K562 (cell line): ENCODE measurements at regions not wholly inside any gene's neighbourhood (a gene's known extent, or its start where the extent isn't known, plus 50 kb on each side); places are given as distances from the start of the nearest gene placed in this dataset.
A peak's percentile ranks its signal among the peaks of the same experiment; 100 is the strongest.

Source experiments
- BCOR ChIP-seq: fragments of 450-650 bp; IDR thresholded peaks from 2 replicates; pipeline ENCODE4 v1.6.1; 2016
- CBX8 ChIP-seq: fragments of 200-600 bp; sonication (generic); IDR thresholded peaks from 2 replicates; pipeline ENCODE4 v1.6.1; 2012; ENCODE audit warnings: borderline replicate concordance, mixed run types, low read depth, mild to moderate bottlenecking, moderate library complexity, mixed read lengths, low read length, control low read depth, inconsistent platforms; ENCODE audit not compliant: poor library complexity, severe bottlenecking; ENCODE audit errors: extremely low read depth
- ESRRA ChIP-seq: fragments of 450-650 bp; IDR thresholded peaks from 2 replicates; pipeline ENCODE4 v1.6.1; 2014; ENCODE audit warnings: low read depth, mild to moderate bottlenecking, moderate library complexity, borderline replicate concordance
- HNRNPUL1 ChIP-seq: fragments of 200-400 bp; formaldehyde crosslinking; IDR thresholded peaks from 2 replicates; pipeline ENCODE4 v1.6.1; 2017; ENCODE audit warnings: low read length
- KDM1A ChIP-seq, 2 experiments: fragments of 450-650 bp; IDR thresholded peaks; 2 replicates each; pipeline ENCODE4 v1.6.1; 2016; ENCODE audit warnings: mild to moderate bottlenecking in 2 of 2
- KDM2B ChIP-seq: fragments of 250-450 bp; sonication (Bioruptor Pico); IDR thresholded peaks from 2 replicates; pipeline ENCODE4 v1.8.0; 2021; ENCODE audit warnings: mild to moderate bottlenecking, moderate library complexity
- WHSC1 ChIP-seq: IDR thresholded peaks from one replicate; pipeline ENCODE4 v1.6.1; 2012; ENCODE audit warnings: low read length, control low read depth, inconsistent platforms
- YBX1 ChIP-seq: fragments of 450-650 bp; IDR thresholded peaks from 2 replicates; pipeline ENCODE4 v1.7.1; 2016; ENCODE audit warnings: mild to moderate bottlenecking
- TF ChIP-seq, protein P1 (sequence below): fragments of 250-450 bp; sonication (Bioruptor Pico); IDR thresholded peaks from 2 replicates; pipeline ENCODE4 v1.8.0; 2022; ENCODE audit warnings: moderate library complexity, mild to moderate bottlenecking, inconsistent platforms
- TF ChIP-seq, protein P2 (sequence below): fragments of 200-400 bp; formaldehyde crosslinking; IDR thresholded peaks from 2 replicates; pipeline ENCODE4 v1.6.1; 2017; ENCODE audit warnings: mild to moderate bottlenecking, low read depth, low read length, moderate library complexity
- TF ChIP-seq, protein P3 (sequence below), 2 experiments: fragments of 450-650 bp in 1 of 2; IDR thresholded peaks; 2 replicates each; pipeline ENCODE4 v1.6.1; 2011 to 2017; ENCODE audit warnings: low read depth in 2 of 2, antibody characterized with exemption in 1 of 2, borderline replicate concordance in 1 of 2, low read length in 1 of 2, mild to moderate bottlenecking in 1 of 2, mixed read lengths in 1 of 2; ENCODE audit not compliant: control insufficient read depth in 1 of 2
- TF ChIP-seq, protein P4 (sequence below): sonication (generic); formaldehyde crosslinking; IDR thresholded peaks from 2 replicates; pipeline ENCODE4 v1.8.0; 2023; ENCODE audit warnings: missing genetic modification reagents, mild to moderate bottlenecking, borderline replicate concordance
- TF ChIP-seq, protein P5 (sequence below): fragments of 450-650 bp; IDR thresholded peaks from one replicate; pipeline ENCODE4 v1.6.1; 2018; ENCODE audit warnings: mild to moderate bottlenecking, moderate library complexity; ENCODE audit not compliant: partially characterized antibody
- TF ChIP-seq, protein P6 (sequence below): sonication (generic); IDR thresholded peaks from 2 replicates; pipeline ENCODE4 v1.6.1; 2016

DNA sequence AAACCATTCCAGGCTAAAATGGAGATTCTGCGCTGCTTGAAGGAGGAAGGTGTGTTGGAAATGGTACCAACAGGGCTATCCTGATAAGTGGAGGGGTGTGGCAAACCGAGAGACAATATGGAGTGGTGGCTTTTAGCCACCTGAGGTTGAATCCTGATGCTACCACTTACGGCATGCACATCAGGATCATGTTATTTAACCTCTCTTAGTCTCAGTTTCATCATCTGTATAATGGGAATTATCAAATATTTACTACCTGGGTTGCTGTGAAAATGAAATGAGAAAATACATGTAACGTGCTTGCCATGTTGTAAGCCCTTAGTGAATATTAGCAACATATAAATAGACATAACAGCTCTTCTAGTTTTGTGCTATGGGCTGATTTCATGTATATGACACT lies 117.1 kb downstream of the TBX19 start (continued):
- TF ChIP-seq, protein P1, sequence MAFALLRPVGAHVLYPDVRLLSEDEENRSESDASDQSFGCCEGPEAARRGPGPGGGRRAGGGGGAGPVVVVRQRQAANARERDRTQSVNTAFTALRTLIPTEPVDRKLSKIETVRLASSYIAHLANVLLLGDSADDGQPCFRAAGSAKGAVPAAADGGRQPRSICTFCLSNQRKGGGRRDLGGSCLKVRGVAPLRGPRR, result no peak
- TF ChIP-seq, protein P2, sequence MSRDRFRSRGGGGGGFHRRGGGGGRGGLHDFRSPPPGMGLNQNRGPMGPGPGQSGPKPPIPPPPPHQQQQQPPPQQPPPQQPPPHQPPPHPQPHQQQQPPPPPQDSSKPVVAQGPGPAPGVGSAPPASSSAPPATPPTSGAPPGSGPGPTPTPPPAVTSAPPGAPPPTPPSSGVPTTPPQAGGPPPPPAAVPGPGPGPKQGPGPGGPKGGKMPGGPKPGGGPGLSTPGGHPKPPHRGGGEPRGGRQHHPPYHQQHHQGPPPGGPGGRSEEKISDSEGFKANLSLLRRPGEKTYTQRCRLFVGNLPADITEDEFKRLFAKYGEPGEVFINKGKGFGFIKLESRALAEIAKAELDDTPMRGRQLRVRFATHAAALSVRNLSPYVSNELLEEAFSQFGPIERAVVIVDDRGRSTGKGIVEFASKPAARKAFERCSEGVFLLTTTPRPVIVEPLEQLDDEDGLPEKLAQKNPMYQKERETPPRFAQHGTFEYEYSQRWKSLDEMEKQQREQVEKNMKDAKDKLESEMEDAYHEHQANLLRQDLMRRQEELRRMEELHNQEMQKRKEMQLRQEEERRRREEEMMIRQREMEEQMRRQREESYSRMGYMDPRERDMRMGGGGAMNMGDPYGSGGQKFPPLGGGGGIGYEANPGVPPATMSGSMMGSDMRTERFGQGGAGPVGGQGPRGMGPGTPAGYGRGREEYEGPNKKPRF, result no peak
- TF ChIP-seq HNRNPUL1 (no peak), KDM1A (IDR thresholded peaks at IDR 0.05) (peak in 1 of 2 experiments; percentile 20; a peak in 1 of 4 replicates), BCOR (peak; percentile 79), KDM2B (CRISPR knock-in tag) (no peak), YBX1 (no peak), ESRRA (0 out of 2 replicates have a peak, but pooled peaks have one; percentile 12), CBX8 (no peak), WHSC1 (no peak)
- TF ChIP-seq, protein P3, sequence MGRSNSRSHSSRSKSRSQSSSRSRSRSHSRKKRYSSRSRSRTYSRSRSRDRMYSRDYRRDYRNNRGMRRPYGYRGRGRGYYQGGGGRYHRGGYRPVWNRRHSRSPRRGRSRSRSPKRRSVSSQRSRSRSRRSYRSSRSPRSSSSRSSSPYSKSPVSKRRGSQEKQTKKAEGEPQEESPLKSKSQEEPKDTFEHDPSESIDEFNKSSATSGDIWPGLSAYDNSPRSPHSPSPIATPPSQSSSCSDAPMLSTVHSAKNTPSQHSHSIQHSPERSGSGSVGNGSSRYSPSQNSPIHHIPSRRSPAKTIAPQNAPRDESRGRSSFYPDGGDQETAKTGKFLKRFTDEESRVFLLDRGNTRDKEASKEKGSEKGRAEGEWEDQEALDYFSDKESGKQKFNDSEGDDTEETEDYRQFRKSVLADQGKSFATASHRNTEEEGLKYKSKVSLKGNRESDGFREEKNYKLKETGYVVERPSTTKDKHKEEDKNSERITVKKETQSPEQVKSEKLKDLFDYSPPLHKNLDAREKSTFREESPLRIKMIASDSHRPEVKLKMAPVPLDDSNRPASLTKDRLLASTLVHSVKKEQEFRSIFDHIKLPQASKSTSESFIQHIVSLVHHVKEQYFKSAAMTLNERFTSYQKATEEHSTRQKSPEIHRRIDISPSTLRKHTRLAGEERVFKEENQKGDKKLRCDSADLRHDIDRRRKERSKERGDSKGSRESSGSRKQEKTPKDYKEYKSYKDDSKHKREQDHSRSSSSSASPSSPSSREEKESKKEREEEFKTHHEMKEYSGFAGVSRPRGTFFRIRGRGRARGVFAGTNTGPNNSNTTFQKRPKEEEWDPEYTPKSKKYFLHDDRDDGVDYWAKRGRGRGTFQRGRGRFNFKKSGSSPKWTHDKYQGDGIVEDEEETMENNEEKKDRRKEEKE (IDR thresholded peaks at IDR 0.05; ENCODE audit: borderline replicate concordance in 1 of 2, control insufficient read depth in 1 of 2, low read depth in 2 of 2, low read length in 1 of 2), result no peak
- TF ChIP-seq, protein P4, sequence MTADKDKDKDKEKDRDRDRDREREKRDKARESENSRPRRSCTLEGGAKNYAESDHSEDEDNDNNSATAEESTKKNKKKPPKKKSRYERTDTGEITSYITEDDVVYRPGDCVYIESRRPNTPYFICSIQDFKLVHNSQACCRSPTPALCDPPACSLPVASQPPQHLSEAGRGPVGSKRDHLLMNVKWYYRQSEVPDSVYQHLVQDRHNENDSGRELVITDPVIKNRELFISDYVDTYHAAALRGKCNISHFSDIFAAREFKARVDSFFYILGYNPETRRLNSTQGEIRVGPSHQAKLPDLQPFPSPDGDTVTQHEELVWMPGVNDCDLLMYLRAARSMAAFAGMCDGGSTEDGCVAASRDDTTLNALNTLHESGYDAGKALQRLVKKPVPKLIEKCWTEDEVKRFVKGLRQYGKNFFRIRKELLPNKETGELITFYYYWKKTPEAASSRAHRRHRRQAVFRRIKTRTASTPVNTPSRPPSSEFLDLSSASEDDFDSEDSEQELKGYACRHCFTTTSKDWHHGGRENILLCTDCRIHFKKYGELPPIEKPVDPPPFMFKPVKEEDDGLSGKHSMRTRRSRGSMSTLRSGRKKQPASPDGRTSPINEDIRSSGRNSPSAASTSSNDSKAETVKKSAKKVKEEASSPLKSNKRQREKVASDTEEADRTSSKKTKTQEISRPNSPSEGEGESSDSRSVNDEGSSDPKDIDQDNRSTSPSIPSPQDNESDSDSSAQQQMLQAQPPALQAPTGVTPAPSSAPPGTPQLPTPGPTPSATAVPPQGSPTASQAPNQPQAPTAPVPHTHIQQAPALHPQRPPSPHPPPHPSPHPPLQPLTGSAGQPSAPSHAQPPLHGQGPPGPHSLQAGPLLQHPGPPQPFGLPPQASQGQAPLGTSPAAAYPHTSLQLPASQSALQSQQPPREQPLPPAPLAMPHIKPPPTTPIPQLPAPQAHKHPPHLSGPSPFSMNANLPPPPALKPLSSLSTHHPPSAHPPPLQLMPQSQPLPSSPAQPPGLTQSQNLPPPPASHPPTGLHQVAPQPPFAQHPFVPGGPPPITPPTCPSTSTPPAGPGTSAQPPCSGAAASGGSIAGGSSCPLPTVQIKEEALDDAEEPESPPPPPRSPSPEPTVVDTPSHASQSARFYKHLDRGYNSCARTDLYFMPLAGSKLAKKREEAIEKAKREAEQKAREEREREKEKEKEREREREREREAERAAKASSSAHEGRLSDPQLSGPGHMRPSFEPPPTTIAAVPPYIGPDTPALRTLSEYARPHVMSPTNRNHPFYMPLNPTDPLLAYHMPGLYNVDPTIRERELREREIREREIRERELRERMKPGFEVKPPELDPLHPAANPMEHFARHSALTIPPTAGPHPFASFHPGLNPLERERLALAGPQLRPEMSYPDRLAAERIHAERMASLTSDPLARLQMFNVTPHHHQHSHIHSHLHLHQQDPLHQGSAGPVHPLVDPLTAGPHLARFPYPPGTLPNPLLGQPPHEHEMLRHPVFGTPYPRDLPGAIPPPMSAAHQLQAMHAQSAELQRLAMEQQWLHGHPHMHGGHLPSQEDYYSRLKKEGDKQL, result no peak
- TF ChIP-seq, protein P5, sequence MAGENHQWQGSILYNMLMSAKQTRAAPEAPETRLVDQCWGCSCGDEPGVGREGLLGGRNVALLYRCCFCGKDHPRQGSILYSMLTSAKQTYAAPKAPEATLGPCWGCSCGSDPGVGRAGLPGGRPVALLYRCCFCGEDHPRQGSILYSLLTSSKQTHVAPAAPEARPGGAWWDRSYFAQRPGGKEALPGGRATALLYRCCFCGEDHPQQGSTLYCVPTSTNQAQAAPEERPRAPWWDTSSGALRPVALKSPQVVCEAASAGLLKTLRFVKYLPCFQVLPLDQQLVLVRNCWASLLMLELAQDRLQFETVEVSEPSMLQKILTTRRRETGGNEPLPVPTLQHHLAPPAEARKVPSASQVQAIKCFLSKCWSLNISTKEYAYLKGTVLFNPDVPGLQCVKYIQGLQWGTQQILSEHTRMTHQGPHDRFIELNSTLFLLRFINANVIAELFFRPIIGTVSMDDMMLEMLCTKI, result no peak
- TF ChIP-seq, protein P6, sequence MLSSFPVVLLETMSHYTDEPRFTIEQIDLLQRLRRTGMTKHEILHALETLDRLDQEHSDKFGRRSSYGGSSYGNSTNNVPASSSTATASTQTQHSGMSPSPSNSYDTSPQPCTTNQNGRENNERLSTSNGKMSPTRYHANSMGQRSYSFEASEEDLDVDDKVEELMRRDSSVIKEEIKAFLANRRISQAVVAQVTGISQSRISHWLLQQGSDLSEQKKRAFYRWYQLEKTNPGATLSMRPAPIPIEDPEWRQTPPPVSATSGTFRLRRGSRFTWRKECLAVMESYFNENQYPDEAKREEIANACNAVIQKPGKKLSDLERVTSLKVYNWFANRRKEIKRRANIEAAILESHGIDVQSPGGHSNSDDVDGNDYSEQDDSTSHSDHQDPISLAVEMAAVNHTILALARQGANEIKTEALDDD, result no peak
